SK-N-MC (cell line): ENCODE measurements at regions not wholly inside any gene's neighbourhood (a gene's known extent, or its start where the extent isn't known, plus 50 kb on each side); places are given as distances from the start of the nearest gene placed in this dataset.

Experiments
- DNase-seq: peaks from one replicate; pipeline ENCODE4 v3.0.0-alpha.2; 2011; ENCODE audit warnings: low read depth, low spot score
- H3K27ac ChIP-seq: fragments of 200-600 bp; sonication (generic); 2 replicates; pipeline ENCODE4 v1.5.1; 2016; ENCODE audit warnings: mixed run types
- H3K36me3 ChIP-seq: fragments of 200-600 bp; sonication (generic); 2 replicates; pipeline ENCODE4 v1.6.1; 2017; ENCODE audit warnings: antibody characterized with exemption, low read length, mixed read lengths; ENCODE audit not compliant: insufficient read depth
- H3K4me3 ChIP-seq: fragments of 200-600 bp; sonication (generic); 2 replicates; pipeline ENCODE4 v1.5.1; 2016
- H3K9ac ChIP-seq: fragments of 200-600 bp; sonication (generic); 2 replicates; pipeline ENCODE4 v1.8.0; 2017; ENCODE audit warnings: mixed run types, mixed read lengths; ENCODE audit not compliant: insufficient read length
- H3K9me3 ChIP-seq: fragments of 200-600 bp; sonication (generic); 2 replicates; pipeline ENCODE4 v1.6.1; 2017; ENCODE audit warnings: low read depth, mild to moderate bottlenecking, antibody characterized with exemption, low read length, moderate library complexity, mixed read lengths
- EZH2 ChIP-seq: fragments of 200-600 bp; sonication (generic); IDR thresholded peaks from one replicate; pipeline ENCODE4 v1.6.1; 2017; ENCODE audit warnings: antibody characterized with exemption
- FOXP2 ChIP-seq: optimal IDR thresholded peaks from 2 replicates; pipeline ENCODE3; 2011; ENCODE audit warnings: mild to moderate bottlenecking, moderate library complexity; ENCODE audit not compliant: insufficient read depth; ENCODE audit errors: extremely low read length, control extremely low read depth
- POLR2AphosphoS5 ChIP-seq: IDR thresholded peaks from 2 replicates; pipeline ENCODE4 v1.6.1; 2012; ENCODE audit warnings: mild to moderate bottlenecking, low read depth, low read length, borderline replicate concordance

- Histone ChIP-seq H3K36me3 (no peaks in the 10 kb centered on the region), H3K9ac (no peak overlapping the region), H3K27ac (no peak overlapping the region), H3K4me3 (no peak overlapping the region), H3K9me3 (no peaks in the 10 kb centered on the region)
- DNase-seq: no peak
- no peak for TF ChIP-seq FOXP2
- no peak for TF ChIP-seq EZH2
- TF ChIP-seq POLR2AphosphoS5: no peak
These were observed 139.9 kb downstream of the CXCL12 start for GRCh38 chr10:44244745-44245600.

- Histone ChIP-seq H3K36me3 (no peaks in the 10 kb centered on the region), H3K9ac (no peak overlapping the region), H3K9me3 (no peaks in the 10 kb centered on the region), H3K27ac (no peak overlapping the region), H3K4me3 (no peak overlapping the region)
- TF ChIP-seq POLR2AphosphoS5 (no peak), EZH2 (no peak), FOXP2 (no peak)
- DNase-seq: no peak
These were observed 140.9 kb downstream of the CXCL12 start for GRCh38 chr10:44243851-44244510.

GRCh38 chr10:44242826-44243225 is 142.1 kb downstream of the CXCL12 start:
- TF ChIP-seq POLR2AphosphoS5 (no peak), EZH2 (no peak)
- no peak for DNase-seq
- H3K9ac ChIP-seq: no peak overlapping the region
- H3K9me3 ChIP-seq: no peaks in the 10 kb centered on the region
- H3K27ac ChIP-seq: no peak overlapping the region
- H3K4me3 ChIP-seq: no peak overlapping the region
- H3K36me3 ChIP-seq: no peaks in the 10 kb centered on the region

- Histone ChIP-seq H3K4me3 (no peak overlapping the region), H3K9me3 (no peaks in the 10 kb centered on the region), H3K9ac (no peak overlapping the region), H3K27ac (no peak overlapping the region), H3K36me3 (no peaks in the 10 kb centered on the region)
- TF ChIP-seq POLR2AphosphoS5 (no peak), EZH2 (no peak), FOXP2 (no peak)
- no peak for DNase-seq
These were observed 142.8 kb downstream of the CXCL12 start for GRCh38 chr10:44242091-44242490.

- no peak for DNase-seq
- TF ChIP-seq POLR2AphosphoS5 (no peak), EZH2 (no peak), FOXP2 (no peak)
These were observed 144.2 kb downstream of the CXCL12 start for GRCh38 chr10:44240584-44241205.

GRCh38 chr10:44238212-44238611 is 146.7 kb downstream of the CXCL12 start:
- DNase-seq: no peak
- no peaks in the 10 kb centered on the region for H3K36me3 ChIP-seq
- TF ChIP-seq FOXP2 (no peak), POLR2AphosphoS5 (no peak), EZH2 (no peak)
- H3K9ac ChIP-seq: no peak overlapping the region
- H3K9me3 ChIP-seq: no peaks in the 10 kb centered on the region
- H3K4me3 ChIP-seq: no peak overlapping the region
- H3K27ac ChIP-seq: no peak overlapping the region

More at GRCh38 chr10:44240584-44241205, 144.2 kb downstream of the CXCL12 start:
- H3K9ac ChIP-seq: no peak overlapping the region
- no peak overlapping the region for H3K27ac ChIP-seq
- no peaks in the 10 kb centered on the region for H3K9me3 ChIP-seq
- no peak overlapping the region for H3K4me3 ChIP-seq
- H3K36me3 ChIP-seq: no peaks in the 10 kb centered on the region

- no peak for TF ChIP-seq POLR2AphosphoS5
- no peak for TF ChIP-seq EZH2
- TF ChIP-seq FOXP2: no peak
- no peak for DNase-seq
- Histone ChIP-seq H3K27ac (no peak overlapping the region), H3K4me3 (no peak overlapping the region), H3K36me3 (no peaks in the 10 kb centered on the region), H3K9ac (no peak overlapping the region), H3K9me3 (no peaks in the 10 kb centered on the region)
These were observed 147.4 kb downstream of the CXCL12 start for GRCh38 chr10:44237364-44238049.

- Histone ChIP-seq H3K4me3 (no peak overlapping the region), H3K9ac (no peak overlapping the region), H3K36me3 (no peaks in the 10 kb centered on the region), H3K27ac (no peak overlapping the region), H3K9me3 (no peaks in the 10 kb centered on the region)
- DNase-seq: no peak
- TF ChIP-seq POLR2AphosphoS5: no peak
- no peak for TF ChIP-seq EZH2
These were observed 149.5 kb downstream of the CXCL12 start for GRCh38 chr10:44235363-44235762.
